HEK293T (cell line): ENCODE measurements at regions not wholly inside any gene's neighbourhood (a gene's known extent, or its start where the extent isn't known, plus 50 kb on each side); places are given as distances from the start of the nearest gene placed in this dataset.

Source experiments
- CTCF ChIA-PET: fragments of 350-600 bp; formaldehyde crosslinking; extraction: SDS; loops from one replicate; lab custom pipeline; 2021; ENCODE audit warnings: antibody characterized with exemption, inconsistent platforms; lab: Yijun Ruan, JAX
- POLR2A ChIA-PET: fragments of 350-600 bp; formaldehyde crosslinking; extraction: SDS; loops from one replicate; lab custom pipeline; 2020; ENCODE audit warnings: antibody characterized with exemption, inconsistent platforms; lab: Yijun Ruan, JAX
- DNase-seq: peaks from one replicate; pipeline ENCODE4 v3.0.0; 2012; ENCODE audit warnings: mixed read lengths; ENCODE audit errors: extremely low spot score
- ARNT ChIP-seq: fragments of 450-650 bp; IDR thresholded peaks from 2 replicates; pipeline ENCODE4 v1.6.1; 2017; ENCODE audit warnings: mild to moderate bottlenecking
- BHLHE40 ChIP-seq: fragments of 450-650 bp; IDR thresholded peaks from 2 replicates; pipeline ENCODE4 v1.6.1; 2016; ENCODE audit warnings: mild to moderate bottlenecking, moderate library complexity, borderline replicate concordance
- CTBP1 ChIP-seq: fragments of 450-650 bp; IDR thresholded peaks from 2 replicates; pipeline ENCODE4 v1.6.1; 2016; ENCODE audit warnings: borderline replicate concordance
- ELF4 ChIP-seq: fragments of 450-650 bp; IDR thresholded peaks from 2 replicates; pipeline ENCODE4 v1.6.1; 2017; ENCODE audit warnings: antibody characterized with exemption
- FOXA1 ChIP-seq: fragments of 450-650 bp; IDR thresholded peaks from 2 replicates; pipeline ENCODE4 v1.6.1; 2016; ENCODE audit warnings: mild to moderate bottlenecking
- FOXM1 ChIP-seq: fragments of 450-650 bp; IDR thresholded peaks from 2 replicates; pipeline ENCODE4 v1.6.1; 2017; ENCODE audit warnings: mild to moderate bottlenecking, borderline replicate concordance
- HDGF ChIP-seq: fragments of 450-650 bp; IDR thresholded peaks from 2 replicates; pipeline ENCODE4 v1.6.1; 2017; ENCODE audit warnings: antibody characterized with exemption, borderline replicate concordance
- NFRKB ChIP-seq: fragments of 450-650 bp; IDR thresholded peaks from 2 replicates; pipeline ENCODE4 v1.6.1; 2016; ENCODE audit warnings: mild to moderate bottlenecking, moderate library complexity
- SP1 ChIP-seq: fragments of 450-650 bp; IDR thresholded peaks from 2 replicates; pipeline ENCODE4 v1.6.1; 2017
- SUZ12 ChIP-seq: fragments of 450-650 bp; IDR thresholded peaks from 2 replicates; pipeline ENCODE4 v1.6.1; 2016; ENCODE audit warnings: mild to moderate bottlenecking
- TARDBP ChIP-seq: fragments of 450-650 bp; IDR thresholded peaks from 2 replicates; pipeline ENCODE4 v1.6.1; 2016

DNA sequence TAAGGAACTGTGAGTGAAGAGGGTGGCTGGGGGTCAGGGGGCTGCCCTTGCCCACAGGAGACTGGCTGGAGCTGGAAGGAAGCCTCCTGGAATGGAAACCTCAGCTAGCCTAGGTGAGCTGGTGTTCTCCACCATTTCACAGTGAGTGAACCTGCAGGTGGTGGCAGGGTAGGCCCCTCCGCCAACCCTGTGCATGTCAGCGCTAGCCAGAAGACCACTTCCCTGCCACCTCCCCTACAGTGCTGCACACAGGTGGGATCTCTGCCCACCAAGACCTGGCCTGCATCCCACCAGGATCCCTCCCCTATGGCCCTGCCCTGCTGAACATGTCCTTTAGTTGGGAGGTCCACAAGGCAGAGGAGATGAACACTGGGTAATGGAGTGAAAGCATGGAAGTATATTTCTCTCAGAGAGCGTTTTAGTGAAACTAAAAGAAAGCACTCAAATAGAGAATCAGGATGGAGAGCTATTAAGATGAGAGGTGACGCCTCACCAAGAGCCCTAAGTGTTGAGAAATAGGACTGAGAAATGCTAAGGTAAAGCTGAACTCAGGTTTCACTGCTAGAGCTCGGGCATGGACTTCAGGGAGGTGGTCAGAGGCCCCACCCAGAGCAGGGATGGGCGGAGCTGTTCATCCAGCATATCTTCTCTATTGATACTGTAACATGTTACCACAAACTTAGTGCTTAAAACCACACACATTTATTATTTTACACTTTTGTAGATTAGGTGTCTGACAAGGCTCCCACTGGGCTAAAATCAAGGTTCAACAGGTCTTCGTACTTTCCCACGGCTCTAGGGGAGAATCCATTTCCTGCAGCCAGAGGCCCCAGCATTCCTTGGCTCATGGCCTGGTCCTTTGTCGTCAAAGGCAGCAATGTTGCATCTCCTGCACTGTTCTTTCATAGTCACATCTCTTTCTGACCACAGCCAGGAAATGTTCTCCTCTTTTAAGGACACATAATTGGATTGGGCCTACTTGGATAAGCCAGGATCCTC is 83.2 kb downstream of the DIRAS2 start:
- ChIA-PET POLR2A (no interaction called here), CTCF (no interaction called here)
- no peak for DNase-seq

More for the DNA sequence above, 83.2 kb downstream of the DIRAS2 start:
- TF ChIP-seq BHLHE40: no peak
- no peak for TF ChIP-seq HDGF
- TF ChIP-seq ARNT: no peak
- TF ChIP-seq TARDBP: no peak
- no peak for TF ChIP-seq SUZ12
- TF ChIP-seq CTBP1: no peak
- TF ChIP-seq NFRKB: no peak
- TF ChIP-seq FOXA1: no peak
- TF ChIP-seq SP1: no peak
- no peak for TF ChIP-seq ELF4
- no peak for TF ChIP-seq FOXM1
